GM12878 (cell line): ENCODE measurements at regions not wholly inside any gene's neighbourhood (a gene's known extent, or its start where the extent isn't known, plus 50 kb on each side); places are given as distances from the start of the nearest gene placed in this dataset.

Experiments
- BCL3 ChIP-seq: IDR thresholded peaks from 2 replicates; pipeline ENCODE4 v1.6.1; 2011; ENCODE audit warnings: borderline replicate concordance, low read depth, mild to moderate bottlenecking, moderate library complexity, low read length; ENCODE audit not compliant: insufficient read depth, poor library complexity, severe bottlenecking
- CREB1 ChIP-seq: IDR thresholded peaks from 2 replicates; pipeline ENCODE4 v1.6.1; 2012; ENCODE audit warnings: low read depth, mild to moderate bottlenecking, inconsistent platforms
- CUX1 ChIP-seq: IDR thresholded peaks from 2 replicates; pipeline ENCODE4 v1.6.1; 2012; ENCODE audit warnings: improper control_type of control experiment, low read depth, low read length; ENCODE audit not compliant: insufficient replicate concordance
- DPF2 ChIP-seq: fragments of 450-650 bp; IDR thresholded peaks from 2 replicates; pipeline ENCODE4 v1.6.1; 2017; ENCODE audit warnings: mild to moderate bottlenecking
- EZH2 ChIP-seq: IDR thresholded peaks from 2 replicates; pipeline ENCODE4 v1.6.1; 2012; ENCODE audit warnings: low read depth, mild to moderate bottlenecking, control low read depth, inconsistent platforms, low read length, borderline replicate concordance; ENCODE audit not compliant: control insufficient read depth
- FOS ChIP-seq: IDR thresholded peaks from 3 replicates; pipeline ENCODE4 v1.6.1; 2011; ENCODE audit warnings: borderline replicate concordance; ENCODE audit not compliant: insufficient read length; ENCODE audit errors: extremely low read depth
- IKZF1 ChIP-seq: fragments of 450-650 bp; conservative IDR thresholded peaks from 2 replicates; pipeline ENCODE4 v1.6.1; 2017; ENCODE audit warnings: antibody characterized with exemption, mild to moderate bottlenecking
- MEF2B ChIP-seq: fragments of 450-650 bp; IDR thresholded peaks from 2 replicates; pipeline ENCODE4 v1.6.1; 2018; ENCODE audit warnings: mild to moderate bottlenecking, moderate library complexity; ENCODE audit not compliant: partially characterized antibody, poor library complexity, severe bottlenecking
- MTA2 ChIP-seq: fragments of 450-650 bp; IDR thresholded peaks from 2 replicates; pipeline ENCODE4 v1.6.1; 2016; ENCODE audit warnings: low read depth, mild to moderate bottlenecking, moderate library complexity
- MYB ChIP-seq: fragments of 150-350 bp; IDR thresholded peaks from 2 replicates; pipeline ENCODE4 v1.6.1; 2014; ENCODE audit warnings: mild to moderate bottlenecking, low read depth, low read length, borderline replicate concordance
- NBN ChIP-seq: fragments of 450-650 bp; IDR thresholded peaks from 2 replicates; pipeline ENCODE4 v1.6.1; 2016
- NFYB ChIP-seq: IDR thresholded peaks from 2 replicates; pipeline ENCODE4 v1.6.1; 2011; ENCODE audit warnings: low read depth, mild to moderate bottlenecking, low read length, improper control_type of control experiment, moderate library complexity; ENCODE audit not compliant: insufficient read depth
- RB1 ChIP-seq: fragments of 450-650 bp; formaldehyde crosslinking; IDR thresholded peaks from 2 replicates; pipeline ENCODE4 v1.6.1; 2017; ENCODE audit warnings: mild to moderate bottlenecking, borderline replicate concordance
- RCOR1 ChIP-seq: conservative IDR thresholded peaks from 2 replicates; pipeline ENCODE4 v1.6.1; 2012; ENCODE audit warnings: low read depth, low read length, improper control_type of control experiment
- RFX5 ChIP-seq: IDR thresholded peaks from 2 replicates; pipeline ENCODE4 v1.6.1; 2011; ENCODE audit warnings: low read depth, low read length, improper control_type of control experiment
- SMAD5 ChIP-seq: IDR thresholded peaks from 2 replicates; pipeline ENCODE4 v1.6.1; 2016; ENCODE audit warnings: antibody characterized with exemption, low read depth
- SPI1 ChIP-seq: IDR thresholded peaks from 2 replicates; pipeline ENCODE4 v1.6.1; 2011; ENCODE audit warnings: low read depth, mild to moderate bottlenecking, low read length, moderate library complexity, borderline replicate concordance; ENCODE audit not compliant: insufficient read depth
- SUPT20H ChIP-seq: IDR thresholded peaks from 2 replicates; pipeline ENCODE4 v1.6.1; 2011; ENCODE audit warnings: low read depth, mild to moderate bottlenecking, low read length, moderate library complexity, borderline replicate concordance; ENCODE audit not compliant: control insufficient read depth
- TARDBP ChIP-seq: IDR thresholded peaks from 2 replicates; pipeline ENCODE4 v1.6.1; 2016; ENCODE audit warnings: borderline replicate concordance
- ZBED1 ChIP-seq: IDR thresholded peaks from 2 replicates; pipeline ENCODE4 v1.6.1; 2016; ENCODE audit warnings: borderline replicate concordance
- ZNF207 ChIP-seq: fragments of 450-650 bp; IDR thresholded peaks from 2 replicates; pipeline ENCODE4 v1.6.1; 2014; ENCODE audit warnings: antibody characterized with exemption, mild to moderate bottlenecking, borderline replicate concordance
- ZNF687 ChIP-seq: fragments of 450-650 bp; IDR thresholded peaks from 2 replicates; pipeline ENCODE4 v1.6.1; 2017; ENCODE audit warnings: mild to moderate bottlenecking, moderate library complexity

DNA sequence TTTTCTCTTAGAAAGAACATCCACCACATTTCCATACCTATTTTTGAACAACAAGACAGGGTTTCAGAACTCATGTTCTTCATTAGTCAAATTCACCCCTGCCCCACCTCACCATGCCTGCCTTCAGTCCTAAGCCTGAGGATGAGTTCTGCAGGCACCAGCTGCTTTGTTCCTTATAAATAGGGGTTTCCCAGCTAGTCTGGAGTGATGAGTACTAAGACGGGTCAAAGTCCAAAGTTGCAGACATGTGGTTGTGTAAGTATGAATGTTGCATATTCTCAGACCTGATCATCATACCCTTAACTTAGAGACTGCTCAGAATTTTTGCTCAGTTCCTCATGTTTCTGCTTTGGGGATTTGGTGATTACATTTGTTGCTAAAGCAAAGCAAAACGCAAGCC is 257.7 kb upstream of the CDYL start (continued):
- TF ChIP-seq NFYB, result no peak
- TF ChIP-seq RCOR1, result no peak
- TF ChIP-seq SUPT20H, result no peak
- no peak for TF ChIP-seq MYB
- TF ChIP-seq SMAD5, result no peak
- TF ChIP-seq FOS, result no peak
- no peak for TF ChIP-seq CREB1
- TF ChIP-seq IKZF1, result peak; percentile 70
- TF ChIP-seq DPF2, result peak; percentile 48; the same call in 1 of the 2 replicates
- TF ChIP-seq ZNF687, result no peak
- TF ChIP-seq ZBED1, result no peak
- TF ChIP-seq CUX1, result no peak
- TF ChIP-seq RFX5, result no peak
- no peak for TF ChIP-seq RB1
- no peak for TF ChIP-seq ZNF207
- peak; percentile 65 for TF ChIP-seq MEF2B
- TF ChIP-seq SPI1, result peak; percentile 11; the same call in 1 of the 2 replicates
- peak; percentile 73; the same call in 1 of the 2 replicates for TF ChIP-seq MTA2
- no peak for TF ChIP-seq EZH2
- TF ChIP-seq NBN, result 0 out of 2 replicates have a peak, but pooled peaks have one; percentile 23
- TF ChIP-seq TARDBP, result no peak
- TF ChIP-seq BCL3, result no peak
